GM23338 (cell line): ENCODE measurements at regions not wholly inside any gene's neighbourhood (a gene's known extent, or its start where the extent isn't known, plus 50 kb on each side); places are given as distances from the start of the nearest gene placed in this dataset.

Source experiments
- CREB1 ChIP-seq: fragments of 250-450 bp; sonication (Bioruptor Pico); IDR thresholded peaks from 2 replicates; pipeline ENCODE4 v1.5.0; 2020; ENCODE audit warnings: low read depth, mild to moderate bottlenecking, moderate library complexity
- EZH2 ChIP-seq: fragments of 200-600 bp; sonication (generic); IDR thresholded peaks from one replicate; pipeline ENCODE4 v1.8.0; 2017; ENCODE audit warnings: antibody characterized with exemption, mild to moderate bottlenecking, low read depth; ENCODE audit not compliant: unreplicated experiment
- EZH2phosphoT487 ChIP-seq: fragments of 200-600 bp; sonication (generic); IDR thresholded peaks from one replicate; pipeline ENCODE4 v1.8.1; 2018; ENCODE audit warnings: antibody characterized with exemption; ENCODE audit not compliant: unreplicated experiment
- JUNB ChIP-seq: IDR thresholded peaks from one replicate; pipeline ENCODE4 v1.6.1; 2016; ENCODE audit warnings: antibody characterized with exemption; ENCODE audit not compliant: unreplicated experiment
- POLR2AphosphoS5 ChIP-seq: IDR thresholded peaks from 2 replicates; pipeline ENCODE4 v1.6.1; 2016; ENCODE audit warnings: antibody characterized with exemption, low read depth
- TF ChIP-seq, protein P1 (sequence below), 2 experiments: fragments of 200-600 bp in 1 of 2; sonication (generic) in 1 of 2; conservative IDR thresholded peaks; 2 replicates each; pipeline versions ENCODE4 v1.5.1 to v1.6.1; 2016 to 2017; ENCODE audit warnings: antibody characterized with exemption in 2 of 2, low read depth in 2 of 2, mild to moderate bottlenecking in 2 of 2, moderate library complexity in 1 of 2
- TF ChIP-seq, protein P2 (sequence below): IDR thresholded peaks from one replicate; pipeline ENCODE4 v1.6.1; 2018; ENCODE audit warnings: antibody characterized with exemption; ENCODE audit not compliant: unreplicated experiment

GRCh38 chr4:82268826-82269193 is 105.0 kb downstream of the HNRNPD start:
- TF ChIP-seq, protein P1, sequence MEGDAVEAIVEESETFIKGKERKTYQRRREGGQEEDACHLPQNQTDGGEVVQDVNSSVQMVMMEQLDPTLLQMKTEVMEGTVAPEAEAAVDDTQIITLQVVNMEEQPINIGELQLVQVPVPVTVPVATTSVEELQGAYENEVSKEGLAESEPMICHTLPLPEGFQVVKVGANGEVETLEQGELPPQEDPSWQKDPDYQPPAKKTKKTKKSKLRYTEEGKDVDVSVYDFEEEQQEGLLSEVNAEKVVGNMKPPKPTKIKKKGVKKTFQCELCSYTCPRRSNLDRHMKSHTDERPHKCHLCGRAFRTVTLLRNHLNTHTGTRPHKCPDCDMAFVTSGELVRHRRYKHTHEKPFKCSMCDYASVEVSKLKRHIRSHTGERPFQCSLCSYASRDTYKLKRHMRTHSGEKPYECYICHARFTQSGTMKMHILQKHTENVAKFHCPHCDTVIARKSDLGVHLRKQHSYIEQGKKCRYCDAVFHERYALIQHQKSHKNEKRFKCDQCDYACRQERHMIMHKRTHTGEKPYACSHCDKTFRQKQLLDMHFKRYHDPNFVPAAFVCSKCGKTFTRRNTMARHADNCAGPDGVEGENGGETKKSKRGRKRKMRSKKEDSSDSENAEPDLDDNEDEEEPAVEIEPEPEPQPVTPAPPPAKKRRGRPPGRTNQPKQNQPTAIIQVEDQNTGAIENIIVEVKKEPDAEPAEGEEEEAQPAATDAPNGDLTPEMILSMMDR (conservative IDR thresholded peaks at IDR 0.05; ENCODE audit: low read depth in 2 of 2): no peak
- TF ChIP-seq EZH2phosphoT487 (no peak), POLR2AphosphoS5 (no peak), CREB1 (CRISPR knock-in tag) (no peak), EZH2 (no peak), JUNB (no peak)
- TF ChIP-seq, protein P2, sequence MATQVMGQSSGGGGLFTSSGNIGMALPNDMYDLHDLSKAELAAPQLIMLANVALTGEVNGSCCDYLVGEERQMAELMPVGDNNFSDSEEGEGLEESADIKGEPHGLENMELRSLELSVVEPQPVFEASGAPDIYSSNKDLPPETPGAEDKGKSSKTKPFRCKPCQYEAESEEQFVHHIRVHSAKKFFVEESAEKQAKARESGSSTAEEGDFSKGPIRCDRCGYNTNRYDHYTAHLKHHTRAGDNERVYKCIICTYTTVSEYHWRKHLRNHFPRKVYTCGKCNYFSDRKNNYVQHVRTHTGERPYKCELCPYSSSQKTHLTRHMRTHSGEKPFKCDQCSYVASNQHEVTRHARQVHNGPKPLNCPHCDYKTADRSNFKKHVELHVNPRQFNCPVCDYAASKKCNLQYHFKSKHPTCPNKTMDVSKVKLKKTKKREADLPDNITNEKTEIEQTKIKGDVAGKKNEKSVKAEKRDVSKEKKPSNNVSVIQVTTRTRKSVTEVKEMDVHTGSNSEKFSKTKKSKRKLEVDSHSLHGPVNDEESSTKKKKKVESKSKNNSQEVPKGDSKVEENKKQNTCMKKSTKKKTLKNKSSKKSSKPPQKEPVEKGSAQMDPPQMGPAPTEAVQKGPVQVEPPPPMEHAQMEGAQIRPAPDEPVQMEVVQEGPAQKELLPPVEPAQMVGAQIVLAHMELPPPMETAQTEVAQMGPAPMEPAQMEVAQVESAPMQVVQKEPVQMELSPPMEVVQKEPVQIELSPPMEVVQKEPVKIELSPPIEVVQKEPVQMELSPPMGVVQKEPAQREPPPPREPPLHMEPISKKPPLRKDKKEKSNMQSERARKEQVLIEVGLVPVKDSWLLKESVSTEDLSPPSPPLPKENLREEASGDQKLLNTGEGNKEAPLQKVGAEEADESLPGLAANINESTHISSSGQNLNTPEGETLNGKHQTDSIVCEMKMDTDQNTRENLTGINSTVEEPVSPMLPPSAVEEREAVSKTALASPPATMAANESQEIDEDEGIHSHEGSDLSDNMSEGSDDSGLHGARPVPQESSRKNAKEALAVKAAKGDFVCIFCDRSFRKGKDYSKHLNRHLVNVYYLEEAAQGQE: no peak
